ENCODE measurements at regions not wholly inside any gene's neighbourhood (a gene's known extent, or its start where the extent isn't known, plus 50 kb on each side); places are given as distances from the start of the nearest gene placed in this dataset.

- no peak for DNase-seq (ENCODE audit: low read depth)
- in situ Hi-C loops (cut with HindIII; ENCODE audit: low sequenced_read_pairs), result no loop called here
- TF ChIP-seq CTCF (IDR thresholded peaks at IDR 0.05; ENCODE audit: low read depth, low read length, missing control alignments), result no peak
- no peak overlapping the region for H3K4me3 ChIP-seq (ENCODE audit: low read depth, low read length)
These were observed 105.0 kb downstream of the MATN1 start for GRCh38 chr1:30618335-30618747.

- no peak for DNase-seq (ENCODE audit: low read depth)
- TF ChIP-seq CTCF (IDR thresholded peaks at IDR 0.05; ENCODE audit: low read depth, low read length, missing control alignments), result no peak
- in situ Hi-C loops (cut with HindIII; ENCODE audit: low sequenced_read_pairs), result no loop called here
These were observed 106.6 kb downstream of the MATN1 start for GRCh38 chr1:30616759-30617158.

DNA sequence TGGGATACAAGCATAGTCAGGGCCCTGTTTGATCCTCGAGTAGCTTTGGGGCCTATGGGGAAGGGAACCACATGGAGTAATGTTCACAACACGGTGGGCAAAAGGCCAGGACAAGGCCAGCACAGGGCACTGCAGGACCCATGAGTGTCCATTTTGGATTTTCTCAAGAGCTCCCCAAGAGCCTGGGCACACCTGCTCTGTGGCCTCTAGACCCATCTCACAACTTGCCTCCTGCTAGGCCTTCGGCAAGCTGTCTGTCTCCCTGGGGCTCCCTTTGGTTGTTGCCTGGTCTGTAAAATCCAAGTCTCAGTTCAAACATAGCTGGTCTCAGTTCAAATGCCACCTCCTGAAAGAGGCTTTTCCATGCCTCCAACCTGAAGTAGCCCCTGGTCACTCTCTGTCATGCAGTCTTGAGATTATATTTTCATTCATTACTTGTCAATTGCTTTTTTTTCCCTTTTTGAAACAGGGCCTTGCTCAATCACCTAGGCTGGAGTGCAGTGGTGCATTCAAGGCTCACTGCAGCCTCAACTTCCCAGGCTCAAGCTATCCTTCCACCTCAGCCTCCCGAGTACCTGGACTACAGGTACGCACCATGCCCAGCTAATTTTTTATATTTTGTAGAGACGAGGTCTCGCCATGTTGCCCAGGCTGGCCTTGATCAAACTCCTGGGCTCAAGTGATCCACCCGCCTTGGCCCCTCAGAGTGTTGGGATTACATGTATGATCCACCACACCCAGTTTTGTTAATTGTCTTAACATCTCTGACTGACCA is 107.4 kb downstream of the MATN1 start:
- TF ChIP-seq CTCF (IDR thresholded peaks at IDR 0.05; ENCODE audit: low read depth, low read length, missing control alignments), result no peak
- H3K4me3 ChIP-seq (ENCODE audit: low read depth, low read length), result no peak overlapping the region
- in situ Hi-C loops (cut with HindIII; ENCODE audit: low sequenced_read_pairs), result no loop called here
- no peak for DNase-seq (ENCODE audit: low read depth)

More at GRCh38 chr1:30616759-30617158, 106.6 kb downstream of the MATN1 start:
- no peak overlapping the region for H3K4me3 ChIP-seq (ENCODE audit: low read depth, low read length)

GRCh38 chr1:30615076-30615795 is 108.1 kb downstream of the MATN1 start:
- no peak for DNase-seq (ENCODE audit: low read depth)

DNA sequence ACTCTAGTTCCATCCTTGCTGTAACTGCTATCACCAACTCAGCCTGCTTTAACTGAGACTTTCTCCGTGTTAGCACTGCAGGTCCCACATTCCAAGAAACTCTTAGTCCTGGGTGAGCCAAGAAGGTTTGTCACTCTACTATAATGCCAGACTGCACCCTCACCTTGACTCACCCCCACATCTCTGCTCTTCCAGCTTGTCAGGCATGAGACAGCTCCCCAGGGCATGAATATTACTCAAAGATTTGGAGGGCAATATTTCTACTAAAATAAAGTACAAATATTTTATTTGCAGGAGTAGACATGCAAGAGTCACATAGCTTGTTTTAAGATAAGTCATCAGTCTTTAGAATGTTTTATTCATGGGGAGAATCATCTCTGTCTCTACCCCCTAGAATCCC is 110.2 kb downstream of the MATN1 start:
- no peak for DNase-seq (ENCODE audit: low read depth)
- TF ChIP-seq CTCF (IDR thresholded peaks at IDR 0.05; ENCODE audit: low read depth, low read length, missing control alignments), result no peak
- in situ Hi-C loops (cut with HindIII; ENCODE audit: low sequenced_read_pairs), result no loop called here
- H3K4me3 ChIP-seq (ENCODE audit: low read depth, low read length), result no peak overlapping the region

More at GRCh38 chr1:30615076-30615795, 108.1 kb downstream of the MATN1 start:
- no peak for TF ChIP-seq CTCF (IDR thresholded peaks at IDR 0.05; ENCODE audit: low read depth, low read length, missing control alignments)
- in situ Hi-C loops (cut with HindIII; ENCODE audit: low sequenced_read_pairs), result no loop called here
- H3K4me3 ChIP-seq (ENCODE audit: low read depth, low read length), result no peak overlapping the region

DNA sequence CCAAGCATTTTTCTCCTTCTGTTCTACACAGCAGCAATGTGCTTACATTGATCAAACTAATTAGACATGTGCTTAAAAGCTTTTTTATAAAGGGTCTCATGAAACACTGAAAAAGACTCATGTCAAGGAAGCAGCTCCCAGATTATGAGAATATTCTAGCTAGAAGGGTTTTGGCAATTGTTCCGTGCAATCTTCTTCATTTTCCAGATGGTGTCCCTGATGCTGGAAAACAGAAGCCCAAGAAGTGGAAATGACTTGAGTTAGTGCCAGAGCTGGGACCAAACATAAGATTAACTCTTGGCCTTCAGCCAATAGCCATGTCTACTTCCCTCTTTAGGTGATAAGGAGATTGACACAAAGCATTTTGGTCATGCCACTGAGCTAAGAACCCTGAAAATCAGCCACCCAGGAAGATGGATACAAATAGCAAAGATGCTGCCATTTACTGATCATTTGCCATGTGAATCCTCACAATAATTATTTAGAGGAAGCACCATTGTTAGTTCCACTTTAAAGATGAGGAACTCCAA is 110.8 kb downstream of the MATN1 start:
- in situ Hi-C loops (cut with HindIII; ENCODE audit: low sequenced_read_pairs), result no loop called here
- no peak for DNase-seq (ENCODE audit: low read depth)
- H3K4me3 ChIP-seq (ENCODE audit: low read depth, low read length), result no peak overlapping the region
- TF ChIP-seq CTCF (IDR thresholded peaks at IDR 0.05; ENCODE audit: low read depth, low read length, missing control alignments), result no peak
